Peyer's patch (tissue), 4 donors: ENCODE measurements at regions not wholly inside any gene's neighbourhood (a gene's known extent, or its start where the extent isn't known, plus 50 kb on each side); places are given as distances from the start of the nearest gene placed in this dataset.

ENCODE experiments used
- CTCF ChIP-seq, 6 experiments: fragments of 450-650 bp in 4 of 6; fragments of 200-600 bp in 2 of 6; sonication (generic) in 1 of 6; IDR thresholded peaks; one replicate each; pipeline ENCODE4 v1.5.1; 2017 to 2019; ENCODE audit warnings: antibody characterized with exemption in 6 of 6, mild to moderate bottlenecking in 3 of 6, moderate library complexity in 1 of 6
- POLR2A ChIP-seq, 2 donors: fragments of 450-650 bp; IDR thresholded peaks; one replicate each; pipeline ENCODE4 v1.5.1; 2017; ENCODE audit warnings: antibody characterized with exemption in 2 of 2, mild to moderate bottlenecking in 2 of 2, moderate library complexity in 2 of 2

- TF ChIP-seq POLR2A (IDR thresholded peaks at IDR 0.05), result no peak
- TF ChIP-seq CTCF (IDR thresholded peaks at IDR 0.05), result no peak
Observed at GRCh38 chr1:5189384-5189783, 535.0 kb downstream of the AJAP1 start.
